ENCODE measurements at regions not wholly inside any gene's neighbourhood (a gene's known extent, or its start where the extent isn't known, plus 50 kb on each side); places are given as distances from the start of the nearest gene placed in this dataset.

GRCh38 chr4:80137631-80138030, 59.7 kb upstream of the PRDM8 start:
- no peak for TF ChIP-seq POLR2A (IDR thresholded peaks at IDR 0.05)
- no peak for TF ChIP-seq POLR2AphosphoS5 (IDR thresholded peaks at IDR 0.05)
- no peak for TF ChIP-seq CTCF (IDR thresholded peaks at IDR 0.05)
- no peak for TF ChIP-seq EP300 (IDR thresholded peaks at IDR 0.05)

GRCh38 chr4:80136270-80136669, 61.0 kb upstream of the PRDM8 start:
- 65 to 79% methylated on average over 1 of the region's 1 CpG for WGBS, 2 donors
- no peaks in the 10 kb centered on the region for H3K4me1 ChIP-seq
- H3K4me3 ChIP-seq: no peak overlapping the region
- no peaks in the 10 kb centered on the region for H3K9me3 ChIP-seq
- no peak for DNase-seq
- TF ChIP-seq POLR2A (IDR thresholded peaks at IDR 0.05): no peak
- TF ChIP-seq EP300 (IDR thresholded peaks at IDR 0.05): no peak
- TF ChIP-seq CTCF (IDR thresholded peaks at IDR 0.05): no peak
- TF ChIP-seq POLR2AphosphoS5 (IDR thresholded peaks at IDR 0.05): no peak
- no peak for ATAC-seq (ENCODE audit: low FRiP score in 2 of 2)
- H3K27ac ChIP-seq: no peak overlapping the region
- no peaks in the 10 kb centered on the region for H3K36me3 ChIP-seq
- H3K27me3 ChIP-seq: no peaks in the 10 kb centered on the region

More at GRCh38 chr4:80137631-80138030, 59.7 kb upstream of the PRDM8 start:
- H3K4me1 ChIP-seq: no peaks in the 10 kb centered on the region
- H3K27me3 ChIP-seq: no peaks in the 10 kb centered on the region
- ATAC-seq (ENCODE audit: low FRiP score in 2 of 2): no peak
- WGBS, 2 donors: 91 to 93% methylated on average over 5 of the region's 5 CpGs
- H3K27ac ChIP-seq: no peak overlapping the region
- H3K9me3 ChIP-seq: no peaks in the 10 kb centered on the region
- no peak overlapping the region for H3K4me3 ChIP-seq
- H3K36me3 ChIP-seq: no peaks in the 10 kb centered on the region
- no peak for DNase-seq

GRCh38 chr4:80135702-80136058, 61.6 kb upstream of the PRDM8 start:
- Histone ChIP-seq H3K9me3 (no peaks in the 10 kb centered on the region), H3K36me3 (no peaks in the 10 kb centered on the region), H3K27me3 (no peaks in the 10 kb centered on the region), H3K4me1 (no peaks in the 10 kb centered on the region), H3K4me3 (no peak overlapping the region), H3K27ac (no peak overlapping the region)
- ATAC-seq (ENCODE audit: low FRiP score in 2 of 2): no peak
- no peak for DNase-seq
- TF ChIP-seq POLR2AphosphoS5 (IDR thresholded peaks at IDR 0.05) (no peak), CTCF (IDR thresholded peaks at IDR 0.05) (no peak), EP300 (IDR thresholded peaks at IDR 0.05) (no peak)

- H3K9me3 ChIP-seq: no peaks in the 10 kb centered on the region
- no peak overlapping the region for H3K27ac ChIP-seq
- ATAC-seq (ENCODE audit: low FRiP score in 2 of 2): no peak
- WGBS, 2 donors: 79 to 81% methylated on average over 8 of the region's 8 CpGs
- H3K4me3 ChIP-seq: no peak overlapping the region
- TF ChIP-seq CTCF (IDR thresholded peaks at IDR 0.05): no peak
- no peak for TF ChIP-seq EP300 (IDR thresholded peaks at IDR 0.05)
- TF ChIP-seq POLR2AphosphoS5 (IDR thresholded peaks at IDR 0.05): no peak
- no peak for TF ChIP-seq POLR2A (IDR thresholded peaks at IDR 0.05)
- H3K4me1 ChIP-seq: no peaks in the 10 kb centered on the region
- DNase-seq: no peak
- H3K36me3 ChIP-seq: no peaks in the 10 kb centered on the region
- no peaks in the 10 kb centered on the region for H3K27me3 ChIP-seq
Observed at GRCh38 chr4:80134936-80135701, 62.1 kb upstream of the ANTXR2 start.

- ATAC-seq (ENCODE audit: low FRiP score in 2 of 2): no peak
- H3K4me3 ChIP-seq: no peak overlapping the region
- 93 to 95% methylated on average over 9 of the region's 9 CpGs for WGBS, 2 donors
- H3K27me3 ChIP-seq: no peaks in the 10 kb centered on the region
- no peaks in the 10 kb centered on the region for H3K36me3 ChIP-seq
- no peaks in the 10 kb centered on the region for H3K9me3 ChIP-seq
- TF ChIP-seq POLR2AphosphoS5 (IDR thresholded peaks at IDR 0.05) (no peak), POLR2A (IDR thresholded peaks at IDR 0.05) (no peak), EP300 (IDR thresholded peaks at IDR 0.05) (no peak), CTCF (IDR thresholded peaks at IDR 0.05) (no peak)
- H3K4me1 ChIP-seq: no peaks in the 10 kb centered on the region
- no peak overlapping the region for H3K27ac ChIP-seq
- no peak for DNase-seq
Observed at GRCh38 chr4:80133240-80133783, 60.3 kb upstream of the ANTXR2 start.

Measured in upper lobe of left lung (tissue), 6 donors.